CD14-positive monocyte (primary cell): ENCODE measurements at regions not wholly inside any gene's neighbourhood (a gene's known extent, or its start where the extent isn't known, plus 50 kb on each side); places are given as distances from the start of the nearest gene placed in this dataset.

ENCODE experiments used
- DNase-seq, 3 donors: peaks; one replicate each; pipeline ENCODE4 v3.0.0-alpha.2; 2011 to 2022
- H2AFZ ChIP-seq: 2 replicates; pipeline ENCODE4 v1.6.0; 2012; ENCODE audit warnings: mild to moderate bottlenecking, low read depth, low read length, inconsistent platforms; ENCODE audit not compliant: insufficient read depth, poor library complexity, severe bottlenecking
- H3K27ac ChIP-seq, 2 donors: 1 replicate in 1 of 2; 2 replicates in 1 of 2; pipeline ENCODE4 v1.5.1; 2012 to 2013; ENCODE audit warnings: low read length in 2 of 2, control low read depth in 1 of 2, inconsistent platforms in 1 of 2, low read depth in 1 of 2, mild to moderate bottlenecking in 1 of 2
- H3K27me3 ChIP-seq, 2 donors: one replicate each; pipeline versions ENCODE4 v1.6.0 to v1.6.1; 2011 to 2013; ENCODE audit warnings: low read length in 2 of 2; ENCODE audit not compliant: control insufficient read depth in 2 of 2, insufficient read depth in 2 of 2
- H3K36me3 ChIP-seq, 2 donors: replicated peaks in 1 of 2; 1 replicate in 1 of 2; 2 replicates in 1 of 2; pipeline versions ENCODE4 v1.5.1 to v1.6.1; 2012 to 2013; ENCODE audit warnings: low read length in 2 of 2, control low read depth in 1 of 2, inconsistent platforms in 1 of 2, mild to moderate bottlenecking in 1 of 2; ENCODE audit not compliant: insufficient read depth in 2 of 2, control insufficient read depth in 1 of 2
- H3K4me1 ChIP-seq, 2 donors: 1 replicate in 1 of 2; 2 replicates in 1 of 2; pipeline versions ENCODE4 v1.5.1 to v1.6.1; 2012 to 2013; ENCODE audit warnings: low read length in 2 of 2, control low read depth in 1 of 2, inconsistent platforms in 1 of 2, mild to moderate bottlenecking in 1 of 2, moderate library complexity in 1 of 2; ENCODE audit not compliant: insufficient read depth in 2 of 2, control insufficient read depth in 1 of 2
- H3K4me2 ChIP-seq: replicated peaks from 2 replicates; pipeline ENCODE3; 2012; ENCODE audit warnings: low read length, moderate library complexity, mild to moderate bottlenecking; ENCODE audit not compliant: poor library complexity, severe bottlenecking; ENCODE audit errors: extremely low read depth
- H3K4me3 ChIP-seq, 3 experiments: fragments of 200-600 bp in 1 of 3; sonication (generic) in 1 of 3; replicated peaks in 1 of 3; 1 replicate in 2 of 3; 2 replicates in 1 of 3; pipeline ENCODE4 v1.5.1; 2011 to 2013; ENCODE audit warnings: low read length in 3 of 3, mild to moderate bottlenecking in 3 of 3, control low read depth in 2 of 3, low read depth in 2 of 3, inconsistent platforms in 1 of 3, moderate library complexity in 1 of 3
- H3K79me2 ChIP-seq: 2 replicates; pipeline ENCODE4 v1.6.0; 2012; ENCODE audit warnings: mild to moderate bottlenecking, control low read depth, inconsistent platforms, low read length, moderate library complexity; ENCODE audit not compliant: insufficient read depth
- H3K9ac ChIP-seq: 2 replicates; pipeline ENCODE4 v1.6.0; 2017; ENCODE audit warnings: low read length, mild to moderate bottlenecking; ENCODE audit not compliant: insufficient read depth, poor library complexity, severe bottlenecking
- H3K9me3 ChIP-seq, 2 donors: replicated peaks in 1 of 2; 1 replicate in 1 of 2; 2 replicates in 1 of 2; pipeline versions ENCODE4 v1.5.1 to v1.6.1; 2012 to 2013; ENCODE audit warnings: low read length in 2 of 2, control low read depth in 1 of 2; ENCODE audit not compliant: control insufficient read depth in 1 of 2, insufficient read depth in 1 of 2
- H4K20me1 ChIP-seq: 2 replicates; pipeline ENCODE4 v1.6.0; 2012; ENCODE audit warnings: mild to moderate bottlenecking, low read length, control low read depth, moderate library complexity; ENCODE audit not compliant: insufficient read depth
- H3K27ac Mint-ChIP-seq, 7 donors: one replicate each; pipeline ENCODE4 v1.8.0; 2020; ENCODE audit warnings: mild to moderate bottlenecking in 7 of 7, mixed read lengths in 7 of 7, moderate library complexity in 6 of 7, inconsistent platforms in 2 of 7
- H3K27me3 Mint-ChIP-seq, 3 donors: one replicate each; pipeline ENCODE4 v1.8.0; 2021 to 2022; ENCODE audit warnings: low read depth in 3 of 3, mild to moderate bottlenecking in 3 of 3, mixed read lengths in 3 of 3, moderate library complexity in 3 of 3, inconsistent platforms in 1 of 3
- H3K36me3 Mint-ChIP-seq, 2 donors: one replicate each; pipeline ENCODE4 v1.8.0; 2020; ENCODE audit warnings: mixed read lengths in 2 of 2, inconsistent platforms in 1 of 2, mild to moderate bottlenecking in 1 of 2
- H3K4me1 Mint-ChIP-seq: one replicate; pipeline ENCODE4 v1.8.0; 2020; ENCODE audit warnings: mild to moderate bottlenecking, mixed read lengths
- H3K4me3 Mint-ChIP-seq, 2 donors: one replicate each; pipeline ENCODE4 v1.8.0; 2020; ENCODE audit warnings: mild to moderate bottlenecking in 2 of 2, mixed read lengths in 2 of 2, moderate library complexity in 1 of 2
- H3K9me3 Mint-ChIP-seq, 7 donors: one replicate each; pipeline ENCODE4 v1.8.0; 2020 to 2022; ENCODE audit warnings: mixed read lengths in 7 of 7, mild to moderate bottlenecking in 6 of 7, moderate library complexity in 6 of 7, inconsistent platforms in 2 of 7
- WGBS: methylation state at CpG from one replicate; pipeline ENCODE4 v1.1.5; 2013; ENCODE audit warnings: missing lambda C conversion rate; ENCODE audit not compliant: insufficient coverage; 5-methylcytosine and 5-hydroxymethylcytosine counted together
- intact Hi-C, 2 donors: fragments of 100-400 bp; cut with micrococcal nuclease; formaldehyde crosslinking; loops; one replicate each; pipeline versions ENCODE4 v1.15.0 to v1.15.1; 2023
- TF ChIP-seq, protein P1 (sequence below): fragments of 200-600 bp; IDR thresholded peaks from one replicate; pipeline ENCODE4 v1.8.0; 2022; ENCODE audit warnings: antibody characterized with exemption, mild to moderate bottlenecking

DNA sequence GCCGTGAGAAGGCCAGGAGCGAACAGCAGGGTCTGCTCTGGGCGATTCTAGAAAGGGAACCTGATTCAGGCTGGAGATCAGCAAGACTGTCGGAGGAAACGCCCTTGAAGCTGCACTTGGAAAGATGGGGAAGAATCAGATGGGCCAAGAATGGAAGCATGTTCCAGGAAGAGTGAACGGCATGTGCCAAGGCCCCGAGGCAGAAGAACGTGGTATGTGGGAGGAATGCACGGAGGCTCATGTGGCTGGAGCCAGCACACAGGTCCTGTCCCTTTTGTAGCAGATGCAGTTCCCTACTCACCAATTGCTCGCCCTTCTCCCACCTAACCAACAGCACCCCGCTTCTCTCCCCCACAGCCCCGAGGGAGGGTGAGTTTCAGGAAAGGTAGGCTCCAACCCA, 180.6 kb downstream of the TFAP2C start:
- no peaks in the 10 kb centered on the region for H3K36me3 ChIP-seq
- H3K9me3 ChIP-seq, result no peaks in the 10 kb centered on the region
- no peak overlapping the region for H3K9ac ChIP-seq
- intact Hi-C loops, result no loop called here
- no peaks in the 10 kb centered on the region for H3K4me1 ChIP-seq
- Mint-ChIP-seq H3K4me1 (no peaks in the 10 kb centered on the region), H3K27ac (no peak overlapping the region), H3K27me3 (peaks cover 9 to 22% (median 17%) of the 10 kb centered on the region in 3 donors), H3K4me3 (no peak overlapping the region), H3K9me3 (peaks cover 0 to 3% (median 0%) of the 10 kb centered on the region in 7 donors), H3K36me3 (no peaks in the 10 kb centered on the region)
- no peak overlapping the region for H3K4me3 ChIP-seq
- H3K4me2 ChIP-seq, result no peak overlapping the region
- no peaks in the 10 kb centered on the region for H4K20me1 ChIP-seq
- H3K27ac ChIP-seq, result no peak overlapping the region
- TF ChIP-seq, protein P1, sequence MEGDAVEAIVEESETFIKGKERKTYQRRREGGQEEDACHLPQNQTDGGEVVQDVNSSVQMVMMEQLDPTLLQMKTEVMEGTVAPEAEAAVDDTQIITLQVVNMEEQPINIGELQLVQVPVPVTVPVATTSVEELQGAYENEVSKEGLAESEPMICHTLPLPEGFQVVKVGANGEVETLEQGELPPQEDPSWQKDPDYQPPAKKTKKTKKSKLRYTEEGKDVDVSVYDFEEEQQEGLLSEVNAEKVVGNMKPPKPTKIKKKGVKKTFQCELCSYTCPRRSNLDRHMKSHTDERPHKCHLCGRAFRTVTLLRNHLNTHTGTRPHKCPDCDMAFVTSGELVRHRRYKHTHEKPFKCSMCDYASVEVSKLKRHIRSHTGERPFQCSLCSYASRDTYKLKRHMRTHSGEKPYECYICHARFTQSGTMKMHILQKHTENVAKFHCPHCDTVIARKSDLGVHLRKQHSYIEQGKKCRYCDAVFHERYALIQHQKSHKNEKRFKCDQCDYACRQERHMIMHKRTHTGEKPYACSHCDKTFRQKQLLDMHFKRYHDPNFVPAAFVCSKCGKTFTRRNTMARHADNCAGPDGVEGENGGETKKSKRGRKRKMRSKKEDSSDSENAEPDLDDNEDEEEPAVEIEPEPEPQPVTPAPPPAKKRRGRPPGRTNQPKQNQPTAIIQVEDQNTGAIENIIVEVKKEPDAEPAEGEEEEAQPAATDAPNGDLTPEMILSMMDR, result no peak
- no peak overlapping the region for H2AFZ ChIP-seq
- DNase-seq, result no peak
- no peaks in the 10 kb centered on the region for H3K27me3 ChIP-seq
- H3K79me2 ChIP-seq, result no peaks in the 10 kb centered on the region
- 92% methylated on average over 6 of the region's 12 CpGs for WGBS

DNA sequence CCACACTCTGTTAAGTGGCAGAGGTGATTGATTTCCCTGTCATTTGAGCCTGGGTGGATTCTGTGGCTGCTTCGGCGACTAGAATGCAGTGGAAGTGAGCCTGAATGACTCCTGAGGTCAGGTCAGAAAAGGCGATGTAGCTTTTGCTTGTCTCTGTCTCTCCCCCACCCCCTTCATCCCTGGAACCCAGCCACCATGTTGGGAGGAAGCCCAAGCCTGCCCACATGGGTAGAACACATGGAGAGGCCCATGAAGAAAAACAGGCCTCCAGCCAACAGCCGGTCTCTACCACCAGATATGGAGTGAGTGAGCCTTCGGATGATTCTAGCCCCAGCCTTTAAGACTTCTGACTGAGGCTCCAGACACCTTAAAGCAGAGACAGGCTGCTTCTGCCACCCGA, 181.0 kb downstream of the TFAP2C start:
- peaks cover 9 to 22% (median 18%) of the 10 kb centered on the region in 3 donors for H3K27me3 Mint-ChIP-seq
- no peak overlapping the region for H2AFZ ChIP-seq

More for the DNA sequence above, 181.0 kb downstream of the TFAP2C start:
- no peak overlapping the region for H3K27ac ChIP-seq
- Mint-ChIP-seq H3K27ac (no peak overlapping the region), H3K4me1 (no peaks in the 10 kb centered on the region), H3K36me3 (no peaks in the 10 kb centered on the region), H3K9me3 (peaks cover 0 to 6% (median 0%) of the 10 kb centered on the region in 7 donors), H3K4me3 (no peak overlapping the region)
- H4K20me1 ChIP-seq, result no peaks in the 10 kb centered on the region
- no peak overlapping the region for H3K9ac ChIP-seq
- no peaks in the 10 kb centered on the region for H3K79me2 ChIP-seq
- H3K4me2 ChIP-seq, result no peak overlapping the region
- WGBS, result 100% methylated on average over 2 of the region's 6 CpGs
- H3K9me3 ChIP-seq, result no peaks in the 10 kb centered on the region
- no peak for DNase-seq
- H3K27me3 ChIP-seq, result no peaks in the 10 kb centered on the region
- H3K4me1 ChIP-seq, result no peaks in the 10 kb centered on the region
- intact Hi-C loops, result no loop called here
- TF ChIP-seq, protein P1, result no peak
- H3K36me3 ChIP-seq, result no peaks in the 10 kb centered on the region
- no peak overlapping the region for H3K4me3 ChIP-seq
